Osteoblast (primary cell): ENCODE measurements at regions not wholly inside any gene's neighbourhood (a gene's known extent, or its start where the extent isn't known, plus 50 kb on each side); places are given as distances from the start of the nearest gene placed in this dataset.
A peak's percentile ranks its signal among the peaks of the same experiment; 100 is the strongest.

ENCODE experiments used
- DNase-seq: peaks from one replicate; pipeline ENCODE4 v3.0.0; 2011; ENCODE audit warnings: low spot score, mixed read lengths; ENCODE audit not compliant: insufficient read length; ENCODE audit errors: missing footprints
- H2AFZ ChIP-seq: 2 replicates; pipeline ENCODE4 v1.6.0; 2011; ENCODE audit warnings: mild to moderate bottlenecking, low read length
- H3K27ac ChIP-seq: 2 replicates; pipeline ENCODE4 v1.5.1; 2011; ENCODE audit warnings: mild to moderate bottlenecking, low read depth, low read length, moderate library complexity
- H3K27me3 ChIP-seq: 2 replicates; pipeline ENCODE4 v1.6.0; 2012; ENCODE audit warnings: mild to moderate bottlenecking, control low read depth, inconsistent platforms, low read length, moderate library complexity; ENCODE audit not compliant: insufficient read depth
- H3K36me3 ChIP-seq: 2 replicates; pipeline ENCODE4 v1.5.1; 2011; ENCODE audit warnings: mild to moderate bottlenecking, low read length, control low read depth, moderate library complexity; ENCODE audit not compliant: insufficient read depth
- H3K4me1 ChIP-seq: 2 replicates; pipeline ENCODE4 v1.5.1; 2011; ENCODE audit warnings: mild to moderate bottlenecking, low read length, control low read depth, moderate library complexity; ENCODE audit not compliant: insufficient read depth
- H3K4me2 ChIP-seq: 2 replicates; pipeline ENCODE4 v1.6.0; 2011; ENCODE audit warnings: mild to moderate bottlenecking, low read length; ENCODE audit not compliant: insufficient read depth
- H3K4me3 ChIP-seq: fragments of 200-600 bp; sonication (generic); 3 replicates; pipeline ENCODE4 v1.5.1; 2012; ENCODE audit warnings: mild to moderate bottlenecking, low read length, inconsistent platforms; ENCODE audit not compliant: insufficient read depth
- H3K79me2 ChIP-seq: 2 replicates; pipeline ENCODE4 v1.6.0; 2012; ENCODE audit warnings: mild to moderate bottlenecking, low read length, control low read depth, inconsistent platforms; ENCODE audit not compliant: insufficient read depth
- H3K9me3 ChIP-seq: 2 replicates; pipeline ENCODE4 v1.5.1; 2011; ENCODE audit warnings: low read depth, low read length, control low read depth
- H4K20me1 ChIP-seq: 2 replicates; pipeline ENCODE4 v1.6.0; 2012; ENCODE audit warnings: mild to moderate bottlenecking, low read length, control low read depth; ENCODE audit not compliant: insufficient read depth
- TF ChIP-seq, protein P1 (sequence below): IDR thresholded peaks from 2 replicates; pipeline ENCODE4 v1.5.1; 2011; ENCODE audit warnings: mild to moderate bottlenecking, low read depth, low read length, moderate library complexity; ENCODE audit errors: extremely low read depth

DNA sequence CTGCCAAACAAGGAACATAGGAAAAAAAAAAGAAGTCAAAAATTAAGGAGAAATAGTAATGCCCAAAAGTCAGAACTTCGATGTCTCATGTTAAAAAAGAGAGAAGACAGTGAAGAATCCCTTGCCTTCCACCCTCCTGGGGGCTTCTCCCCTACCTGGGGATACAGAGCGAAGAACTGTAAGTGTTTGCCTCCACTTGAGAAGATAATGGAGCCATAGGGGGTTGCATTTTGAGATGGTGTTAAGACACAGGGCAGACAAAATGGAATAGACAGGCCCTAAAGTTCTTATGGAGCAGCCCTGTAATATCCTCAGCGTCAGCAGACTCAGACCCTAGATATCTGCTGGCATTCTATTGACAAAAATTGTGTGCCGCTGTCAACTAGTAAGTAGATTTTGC is 222.2 kb upstream of the MAP3K7 start:
- Histone ChIP-seq H3K36me3 (no peaks in the 10 kb centered on the region), H3K4me1 (no peaks in the 10 kb centered on the region), H3K9me3 (no peaks in the 10 kb centered on the region), H3K27ac (no peak overlapping the region), H3K4me3 (no peak overlapping the region), H4K20me1 (no peaks in the 10 kb centered on the region), H3K79me2 (no peaks in the 10 kb centered on the region), H2AFZ (no peak overlapping the region), H3K4me2 (no peak overlapping the region), H3K27me3 (no peaks in the 10 kb centered on the region)
- DNase-seq = no peak
- TF ChIP-seq, protein P1, sequence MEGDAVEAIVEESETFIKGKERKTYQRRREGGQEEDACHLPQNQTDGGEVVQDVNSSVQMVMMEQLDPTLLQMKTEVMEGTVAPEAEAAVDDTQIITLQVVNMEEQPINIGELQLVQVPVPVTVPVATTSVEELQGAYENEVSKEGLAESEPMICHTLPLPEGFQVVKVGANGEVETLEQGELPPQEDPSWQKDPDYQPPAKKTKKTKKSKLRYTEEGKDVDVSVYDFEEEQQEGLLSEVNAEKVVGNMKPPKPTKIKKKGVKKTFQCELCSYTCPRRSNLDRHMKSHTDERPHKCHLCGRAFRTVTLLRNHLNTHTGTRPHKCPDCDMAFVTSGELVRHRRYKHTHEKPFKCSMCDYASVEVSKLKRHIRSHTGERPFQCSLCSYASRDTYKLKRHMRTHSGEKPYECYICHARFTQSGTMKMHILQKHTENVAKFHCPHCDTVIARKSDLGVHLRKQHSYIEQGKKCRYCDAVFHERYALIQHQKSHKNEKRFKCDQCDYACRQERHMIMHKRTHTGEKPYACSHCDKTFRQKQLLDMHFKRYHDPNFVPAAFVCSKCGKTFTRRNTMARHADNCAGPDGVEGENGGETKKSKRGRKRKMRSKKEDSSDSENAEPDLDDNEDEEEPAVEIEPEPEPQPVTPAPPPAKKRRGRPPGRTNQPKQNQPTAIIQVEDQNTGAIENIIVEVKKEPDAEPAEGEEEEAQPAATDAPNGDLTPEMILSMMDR = no peak

DNA sequence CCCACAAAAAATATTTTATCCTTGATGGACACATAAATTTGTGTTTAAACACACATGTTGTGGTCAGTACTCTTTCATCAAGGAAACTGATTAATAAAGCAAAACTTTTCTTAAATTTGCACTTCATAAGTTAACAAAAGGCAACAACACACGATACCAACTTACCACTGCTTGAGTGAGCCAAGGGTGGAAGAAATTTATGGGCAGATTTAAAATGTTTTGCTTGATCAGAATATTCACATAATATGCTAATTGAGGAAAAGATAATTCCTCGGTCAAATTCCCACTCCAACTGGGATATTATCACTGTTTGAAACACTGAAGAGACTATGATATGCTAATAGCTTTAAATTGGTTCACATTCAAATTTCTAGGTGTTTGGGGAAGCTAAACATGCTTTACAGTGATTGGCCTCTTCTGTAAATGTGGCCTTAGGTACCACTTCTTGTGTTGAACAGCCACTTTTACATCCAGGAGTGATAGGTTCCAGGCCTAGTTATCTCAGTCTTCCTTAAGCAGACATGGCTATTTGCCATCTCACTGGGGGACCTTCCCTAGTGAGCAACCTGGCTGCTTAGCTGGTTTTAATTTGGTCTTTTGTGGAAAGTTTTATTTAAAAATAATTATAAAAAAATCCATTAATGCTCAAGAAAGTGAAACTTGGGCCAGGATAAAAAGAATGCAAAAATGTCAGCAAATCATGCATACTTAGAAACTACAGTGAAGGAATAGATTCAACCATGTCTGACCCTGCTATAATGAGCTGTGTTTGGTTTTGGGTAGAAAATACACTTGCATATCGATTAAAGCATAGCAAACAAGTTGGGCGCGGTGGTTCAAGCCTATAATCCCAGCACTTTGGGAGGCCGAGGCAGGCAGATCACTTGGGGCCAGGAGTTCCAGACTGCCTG is 221.2 kb upstream of the MAP3K7 start:
- TF ChIP-seq, protein P1 = no peak
- H3K4me3 ChIP-seq = no peak overlapping the region
- no peaks in the 10 kb centered on the region for H3K36me3 ChIP-seq
- H3K79me2 ChIP-seq = no peaks in the 10 kb centered on the region
- H4K20me1 ChIP-seq = no peaks in the 10 kb centered on the region
- no peak overlapping the region for H3K27ac ChIP-seq
- peak; percentile 22 for DNase-seq
- no peaks in the 10 kb centered on the region for H3K4me1 ChIP-seq
- H3K27me3 ChIP-seq = no peaks in the 10 kb centered on the region
- H3K4me2 ChIP-seq = no peak overlapping the region
- no peaks in the 10 kb centered on the region for H3K9me3 ChIP-seq
- no peak overlapping the region for H2AFZ ChIP-seq

DNA sequence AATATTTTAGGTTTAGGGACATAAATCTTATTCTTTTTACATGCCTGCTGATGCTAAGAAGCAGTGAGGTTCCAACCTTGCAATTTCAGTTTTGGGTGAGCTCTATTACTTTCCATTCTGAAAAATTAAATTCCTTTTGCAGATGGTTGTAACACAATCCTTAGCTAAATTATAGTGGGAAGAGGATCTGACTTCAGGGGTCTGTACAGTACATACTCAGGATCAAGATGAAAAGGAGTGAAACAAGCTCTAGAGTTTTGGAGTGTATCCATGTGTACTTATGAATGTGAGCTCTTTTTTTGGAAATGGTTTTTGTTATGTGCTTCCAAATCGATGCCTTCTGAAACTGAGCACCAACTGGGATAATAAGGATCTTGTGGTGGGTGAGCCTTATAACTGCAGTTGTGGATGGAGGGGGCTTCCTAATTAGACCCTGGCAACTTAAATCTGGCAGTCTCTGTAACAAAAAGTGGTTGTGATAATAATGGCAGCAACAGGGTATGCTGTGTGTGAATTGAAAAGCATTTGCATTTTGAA is 218.8 kb upstream of the MAP3K7 start:
- no peaks in the 10 kb centered on the region for H4K20me1 ChIP-seq
- H3K36me3 ChIP-seq = no peaks in the 10 kb centered on the region
- no peaks in the 10 kb centered on the region for H3K27me3 ChIP-seq
- no peaks in the 10 kb centered on the region for H3K79me2 ChIP-seq
- H3K4me2 ChIP-seq = no peak overlapping the region
- TF ChIP-seq, protein P1 = no peak
- no peaks in the 10 kb centered on the region for H3K9me3 ChIP-seq
- H2AFZ ChIP-seq = no peak overlapping the region
- no peak overlapping the region for H3K27ac ChIP-seq
- H3K4me1 ChIP-seq = no peaks in the 10 kb centered on the region
- no peak for DNase-seq
- H3K4me3 ChIP-seq = no peak overlapping the region

DNA sequence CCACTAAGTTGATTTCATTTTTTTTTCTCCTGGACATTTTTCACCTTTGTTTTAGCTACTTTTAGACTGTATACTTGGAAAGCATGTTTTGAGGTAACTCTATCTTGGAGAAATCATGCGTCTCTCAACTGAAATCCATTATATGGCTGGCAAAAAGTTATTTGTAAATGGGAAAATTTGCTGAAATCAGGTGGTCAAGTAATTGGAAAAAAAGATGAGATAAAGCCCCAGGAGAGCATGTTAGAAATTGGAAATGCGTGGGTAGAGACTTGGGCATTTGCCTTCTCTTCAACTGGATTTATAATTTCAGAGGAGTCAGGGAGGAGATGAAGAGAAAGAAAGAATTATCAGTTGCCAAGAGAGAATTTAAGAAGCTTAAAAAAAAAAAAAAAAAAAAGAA is 217.1 kb upstream of the MAP3K7 start:
- Histone ChIP-seq H3K4me3 (no peak overlapping the region), H2AFZ (no peak overlapping the region), H3K79me2 (no peaks in the 10 kb centered on the region), H3K9me3 (no peaks in the 10 kb centered on the region), H3K4me2 (no peak overlapping the region), H3K27me3 (no peaks in the 10 kb centered on the region), H3K27ac (no peak overlapping the region), H4K20me1 (no peaks in the 10 kb centered on the region), H3K4me1 (no peaks in the 10 kb centered on the region), H3K36me3 (no peaks in the 10 kb centered on the region)
- DNase-seq = no peak
- TF ChIP-seq, protein P1 = no peak
